PC-3 (cell line): ENCODE measurements at regions not wholly inside any gene's neighbourhood (a gene's known extent, or its start where the extent isn't known, plus 50 kb on each side); places are given as distances from the start of the nearest gene placed in this dataset.
"Not testable (repeated sequence)": the region's sequence is repeated elsewhere in the genome, so short reads cannot be mapped to it uniquely, and the experiment has no call there.

Source experiments
- ATAC-seq: fragments of 200-7000 bp; cut with Tn5 transposase; 2 replicates; pipeline ENCODE4 v1.9.1; 2020; ENCODE audit warnings: mild to moderate bottlenecking, moderate library complexity
- BruUV-seq: library from RNA; stranded (reverse); fragments of 400-500 nt; replicated peaks from 2 replicates; lab custom pipeline; 2021; lab: Mats Ljungman, UMichigan
- CTCF ChIA-PET: fragments of 300-600 bp; sonication (Branson Sonifier 250); formaldehyde crosslinking; loops from one replicate; lab custom pipeline; 2022; ENCODE audit warnings: antibody characterized with exemption; lab: Charles Lee
- POLR2A ChIA-PET: fragments of 300-600 bp; sonication (Branson Sonifier 250); formaldehyde crosslinking; loops from one replicate; lab custom pipeline; 2022; ENCODE audit warnings: antibody characterized with exemption; ENCODE audit not compliant: unreplicated experiment; lab: Charles Lee
- DNase-seq: peaks from one replicate; pipeline ENCODE4 v3.0.0-alpha.2; 2015
- H2AFZ ChIP-seq: fragments of 300-600 bp; sonication (generic); 2 replicates; pipeline ENCODE4 v1.6.0; 2016; ENCODE audit warnings: antibody characterized with exemption, low read length
- H3F3A ChIP-seq: fragments of 300-600 bp; sonication (generic); one replicate; pipeline ENCODE4 v1.6.0; 2017; ENCODE audit warnings: antibody characterized with exemption, low read length, control low read depth, mild to moderate bottlenecking; ENCODE audit not compliant: unreplicated experiment
- H3K27ac ChIP-seq: fragments of 300-600 bp; sonication (generic); 2 replicates; pipeline ENCODE4 v1.5.1; 2016; ENCODE audit warnings: mild to moderate bottlenecking, low read length
- H3K27me3 ChIP-seq: fragments of 300-600 bp; sonication (generic); 2 replicates; pipeline ENCODE4 v1.6.1; 2016; ENCODE audit warnings: low read length, mixed read lengths
- H3K36me3 ChIP-seq: fragments of 300-600 bp; sonication (generic); 2 replicates; pipeline ENCODE4 v1.6.1; 2016; ENCODE audit warnings: low read depth, mixed run types, low read length, mixed read lengths
- H3K4me1 ChIP-seq: fragments of 300-600 bp; sonication (generic); 2 replicates; pipeline ENCODE4 v1.5.1; 2016; ENCODE audit warnings: low read length; ENCODE audit not compliant: insufficient read depth
- H3K4me2 ChIP-seq: fragments of 300-600 bp; sonication (generic); 2 replicates; pipeline ENCODE4 v1.6.0; 2016; ENCODE audit warnings: low read length
- H3K4me3 ChIP-seq: fragments of 300-600 bp; sonication (generic); 2 replicates; pipeline ENCODE4 v1.5.1; 2016; ENCODE audit warnings: mild to moderate bottlenecking, low read length, mixed read lengths
- H3K79me2 ChIP-seq: fragments of 300-600 bp; sonication (generic); 2 replicates; pipeline ENCODE4 v1.6.1; 2017; ENCODE audit warnings: low read length, mixed read lengths
- H3K9ac ChIP-seq: fragments of 300-600 bp; sonication (generic); 2 replicates; pipeline ENCODE4 v1.6.0; 2016; ENCODE audit warnings: mild to moderate bottlenecking, low read length
- H3K9me2 ChIP-seq: fragments of 300-600 bp; sonication (generic); replicated peaks from 2 replicates; pipeline ENCODE4 v1.6.1; 2016; ENCODE audit warnings: mixed run types, low read length, mixed read lengths
- H3K9me3 ChIP-seq: fragments of 300-600 bp; sonication (generic); 2 replicates; pipeline ENCODE4 v1.6.1; 2016; ENCODE audit warnings: low read length, mixed read lengths
- H4K20me1 ChIP-seq: fragments of 300-600 bp; sonication (generic); 2 replicates; pipeline ENCODE4 v1.6.1; 2016; ENCODE audit warnings: low read length, mixed read lengths
- CTCF ChIP-seq: fragments of 300-600 bp; sonication (generic); conservative IDR thresholded peaks from 2 replicates; pipeline ENCODE4 v1.5.1; 2017; ENCODE audit warnings: antibody characterized with exemption, low read depth, mild to moderate bottlenecking, low read length
- EZH2 ChIP-seq: fragments of 300-600 bp; sonication (generic); IDR thresholded peaks from one replicate; pipeline ENCODE4 v1.6.1; 2017; ENCODE audit warnings: antibody characterized with exemption, mild to moderate bottlenecking, low read length; ENCODE audit not compliant: unreplicated experiment
- EZH2phosphoT487 ChIP-seq: fragments of 300-600 bp; sonication (generic); IDR thresholded peaks from 2 replicates; pipeline ENCODE4 v1.6.1; 2018; ENCODE audit warnings: mild to moderate bottlenecking, antibody characterized with exemption, low read length, borderline replicate concordance
- intact Hi-C: fragments of 100-400 bp; cut with micrococcal nuclease; formaldehyde crosslinking; loops from 2 replicates; pipeline ENCODE4 v1.9.0; 2023

GRCh38 chr1:228944296-228944695, 209.0 kb downstream of the RHOU start:
- no peak overlapping the region for H3K4me2 ChIP-seq
- ChIA-PET CTCF (no interaction called here), POLR2A (no interaction called here)
- no peaks in the 10 kb centered on the region for H3K9me3 ChIP-seq
- H3K79me2 ChIP-seq: no peaks in the 10 kb centered on the region
- TF ChIP-seq EZH2: no peak
- TF ChIP-seq CTCF: no peak
- no peak for TF ChIP-seq EZH2phosphoT487
- no peaks in the 10 kb centered on the region for H3K4me1 ChIP-seq
- no peak for DNase-seq
- no peak overlapping the region for H2AFZ ChIP-seq
- H3K36me3 ChIP-seq: no peaks in the 10 kb centered on the region
- no peak for ATAC-seq
- no peaks in the 10 kb centered on the region for H4K20me1 ChIP-seq
- intact Hi-C loops: no loop called here
- H3K27me3 ChIP-seq: peaks cover 86% of the 10 kb centered on the region
- no peaks in the 10 kb centered on the region for H3F3A ChIP-seq
- H3K9ac ChIP-seq: no peak overlapping the region
- H3K9me2 ChIP-seq: no peaks in the 10 kb centered on the region
- BruUV-seq: no TSS peak
- H3K4me3 ChIP-seq: no peak overlapping the region
- H3K27ac ChIP-seq: no peak overlapping the region

DNA sequence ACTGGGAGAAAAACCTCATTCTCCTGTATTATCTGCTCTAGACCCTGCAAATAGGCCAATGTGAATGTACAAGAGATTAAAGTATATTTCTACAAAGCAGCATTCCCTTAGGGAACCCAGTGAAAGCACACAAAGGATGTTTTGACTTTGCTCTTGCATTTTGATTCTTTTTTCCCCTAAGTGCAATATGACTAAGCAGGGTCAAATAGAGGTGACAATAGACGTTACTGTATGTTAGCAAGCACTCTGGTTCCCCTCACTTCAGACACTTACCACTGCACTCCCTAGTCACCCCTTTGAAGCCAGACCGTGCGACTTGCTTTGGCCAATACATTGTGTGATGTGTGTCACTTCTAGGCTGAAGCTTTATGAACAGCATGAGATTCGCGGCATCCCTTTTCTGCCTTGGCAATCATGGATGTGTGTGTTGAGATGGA, 209.7 kb downstream of the RHOU start:
- Histone ChIP-seq H3K36me3 (no peaks in the 10 kb centered on the region), H3K4me2 (no peak overlapping the region), H3K9me3 (no peaks in the 10 kb centered on the region), H3K27ac (no peak overlapping the region), H3K27me3 (peaks cover 81% of the 10 kb centered on the region), H3K9me2 (no peaks in the 10 kb centered on the region), H2AFZ (no peak overlapping the region), H3K4me3 (no peak overlapping the region), H3K79me2 (no peaks in the 10 kb centered on the region), H3K9ac (no peak overlapping the region), H3K4me1 (no peaks in the 10 kb centered on the region), H4K20me1 (no peaks in the 10 kb centered on the region), H3F3A (no peaks in the 10 kb centered on the region)
- ATAC-seq (no peak), DNase-seq (no peak)
- intact Hi-C loops: no loop called here
- TF ChIP-seq CTCF (no peak), EZH2 (no peak), EZH2phosphoT487 (no peak)
- BruUV-seq: no TSS peak
- CTCF ChIA-PET: no interaction called here
- POLR2A ChIA-PET: no interaction called here

DNA sequence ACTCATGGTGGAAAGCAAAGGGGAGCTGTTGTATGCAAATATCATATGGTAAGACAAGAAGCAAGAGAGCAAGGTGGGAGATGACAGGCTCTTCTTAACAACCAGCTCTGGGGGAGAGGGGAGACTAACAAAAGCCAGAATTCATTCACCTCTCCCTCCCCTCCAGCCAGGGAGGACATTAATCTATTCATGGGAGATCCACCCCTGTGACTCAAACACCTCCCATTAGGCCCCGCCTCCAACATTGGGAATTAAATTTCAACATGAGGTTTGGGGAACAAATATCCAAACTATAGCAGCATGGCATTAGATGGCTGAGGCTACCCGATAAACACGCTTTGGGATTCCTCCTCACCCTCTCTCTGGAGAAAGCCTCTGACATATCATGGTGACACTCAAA, 210.6 kb downstream of the RHOU start:
- Histone ChIP-seq H3K9ac (no peak overlapping the region), H2AFZ (no peak overlapping the region), H4K20me1 (no peaks in the 10 kb centered on the region), H3K4me1 (no peaks in the 10 kb centered on the region), H3K27ac (no peak overlapping the region), H3K9me2 (no peaks in the 10 kb centered on the region), H3K9me3 (no peaks in the 10 kb centered on the region), H3K27me3 (peaks cover 72% of the 10 kb centered on the region), H3K79me2 (no peaks in the 10 kb centered on the region), H3K36me3 (no peaks in the 10 kb centered on the region), H3K4me3 (no peak overlapping the region), H3F3A (no peaks in the 10 kb centered on the region), H3K4me2 (no peak overlapping the region)
- ChIA-PET POLR2A (no interaction called here), CTCF (no interaction called here)
- TF ChIP-seq EZH2phosphoT487 (no peak), EZH2 (no peak), CTCF (no peak)
- no peak for ATAC-seq
- BruUV-seq: no TSS peak
- intact Hi-C loops: no loop called here
- DNase-seq: no peak

DNA sequence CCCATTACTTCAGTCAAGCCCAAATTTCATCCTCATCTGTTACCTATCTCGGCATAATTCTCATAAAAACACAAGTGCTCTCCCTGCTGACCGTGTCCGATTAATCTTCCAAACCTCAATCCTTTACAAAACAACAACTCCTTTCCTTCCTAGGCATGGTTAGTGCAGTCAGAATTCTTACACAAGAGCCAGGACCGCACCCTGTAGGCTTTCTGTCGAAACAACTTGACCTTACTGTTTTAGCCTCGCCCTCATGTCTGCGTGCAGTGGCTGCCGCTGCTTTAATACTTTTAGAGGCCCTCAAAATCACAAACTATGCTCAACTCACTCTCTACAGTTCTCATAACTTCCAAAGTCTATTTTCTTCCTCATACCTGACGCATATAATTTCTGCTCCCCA, 214.3 kb downstream of the RHOU start:
- intact Hi-C loops, DNase-seq, H3K9ac ChIP-seq, BruUV-seq, POLR2A ChIA-PET, CTCF ChIA-PET, H3K79me2 ChIP-seq, H3F3A ChIP-seq, H3K9me3 ChIP-seq, H2AFZ ChIP-seq, ATAC-seq, H3K36me3 ChIP-seq, H3K4me3 ChIP-seq, H3K9me2 ChIP-seq, H3K27ac ChIP-seq, H4K20me1 ChIP-seq, H3K4me1 ChIP-seq, H3K4me2 ChIP-seq: not testable (repeated sequence)
- H3K27me3 ChIP-seq: peaks cover 59% of the 10 kb centered on the region
